ENCODE measurements at regions not wholly inside any gene's neighbourhood (a gene's known extent, or its start where the extent isn't known, plus 50 kb on each side); places are given as distances from the start of the nearest gene placed in this dataset.

DNA sequence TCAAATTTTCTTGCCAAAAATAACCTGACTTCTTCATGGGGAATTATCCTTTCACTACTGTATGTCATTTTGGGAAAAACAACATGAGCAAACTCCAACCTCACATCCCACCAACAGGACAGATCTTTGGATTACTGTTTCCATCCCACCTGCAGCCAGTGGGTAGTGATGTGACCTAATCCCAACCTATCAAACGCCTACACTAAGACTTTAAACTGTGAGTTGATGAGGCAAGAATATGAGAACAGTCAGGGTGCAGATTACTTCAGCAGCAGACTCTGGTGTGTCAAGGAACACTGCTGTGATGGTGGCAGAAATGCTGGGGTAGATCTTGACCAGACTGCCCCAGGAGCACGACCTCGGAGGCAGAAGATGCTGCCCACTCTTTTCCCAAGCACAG, 293.2 kb downstream of the DUSP6 start:
- TF ChIP-seq YY1 (IDR thresholded peaks at IDR 0.05; ENCODE audit: low read depth) (no peak), JUND (IDR thresholded peaks at IDR 0.05) (no peak), TEAD4 (IDR thresholded peaks at IDR 0.05; ENCODE audit: borderline replicate concordance, insufficient read depth) (no peak), GATA2 (CRISPR knock-in tag; IDR thresholded peaks at IDR 0.05) (no peak), EP300 (IDR thresholded peaks at IDR 0.05; ENCODE audit: borderline replicate concordance in 1 of 2, low read depth in 1 of 2, low read length in 1 of 2) (no peak), SMC3 (IDR thresholded peaks at IDR 0.05; ENCODE audit: low read depth, low read length) (no peak), RFX5 (IDR thresholded peaks at IDR 0.05; ENCODE audit: low read length) (no peak), TAF1 (IDR thresholded peaks at IDR 0.05; ENCODE audit: borderline replicate concordance, low read depth, low read length) (no peak), POLR2AphosphoS5 (IDR thresholded peaks at IDR 0.05; ENCODE audit: low read depth, low read length) (no peak), MXI1 (IDR thresholded peaks at IDR 0.05; ENCODE audit: low read depth, low read length) (no peak)
- TF ChIP-seq, protein P1, sequence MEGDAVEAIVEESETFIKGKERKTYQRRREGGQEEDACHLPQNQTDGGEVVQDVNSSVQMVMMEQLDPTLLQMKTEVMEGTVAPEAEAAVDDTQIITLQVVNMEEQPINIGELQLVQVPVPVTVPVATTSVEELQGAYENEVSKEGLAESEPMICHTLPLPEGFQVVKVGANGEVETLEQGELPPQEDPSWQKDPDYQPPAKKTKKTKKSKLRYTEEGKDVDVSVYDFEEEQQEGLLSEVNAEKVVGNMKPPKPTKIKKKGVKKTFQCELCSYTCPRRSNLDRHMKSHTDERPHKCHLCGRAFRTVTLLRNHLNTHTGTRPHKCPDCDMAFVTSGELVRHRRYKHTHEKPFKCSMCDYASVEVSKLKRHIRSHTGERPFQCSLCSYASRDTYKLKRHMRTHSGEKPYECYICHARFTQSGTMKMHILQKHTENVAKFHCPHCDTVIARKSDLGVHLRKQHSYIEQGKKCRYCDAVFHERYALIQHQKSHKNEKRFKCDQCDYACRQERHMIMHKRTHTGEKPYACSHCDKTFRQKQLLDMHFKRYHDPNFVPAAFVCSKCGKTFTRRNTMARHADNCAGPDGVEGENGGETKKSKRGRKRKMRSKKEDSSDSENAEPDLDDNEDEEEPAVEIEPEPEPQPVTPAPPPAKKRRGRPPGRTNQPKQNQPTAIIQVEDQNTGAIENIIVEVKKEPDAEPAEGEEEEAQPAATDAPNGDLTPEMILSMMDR (IDR thresholded peaks at IDR 0.05), result no peak
- TF ChIP-seq, protein P2, sequence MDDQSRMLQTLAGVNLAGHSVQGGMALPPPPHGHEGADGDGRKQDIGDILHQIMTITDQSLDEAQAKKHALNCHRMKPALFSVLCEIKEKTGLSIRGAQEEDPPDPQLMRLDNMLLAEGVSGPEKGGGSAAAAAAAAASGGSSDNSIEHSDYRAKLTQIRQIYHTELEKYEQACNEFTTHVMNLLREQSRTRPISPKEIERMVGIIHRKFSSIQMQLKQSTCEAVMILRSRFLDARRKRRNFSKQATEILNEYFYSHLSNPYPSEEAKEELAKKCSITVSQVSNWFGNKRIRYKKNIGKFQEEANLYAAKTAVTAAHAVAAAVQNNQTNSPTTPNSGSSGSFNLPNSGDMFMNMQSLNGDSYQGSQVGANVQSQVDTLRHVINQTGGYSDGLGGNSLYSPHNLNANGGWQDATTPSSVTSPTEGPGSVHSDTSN (IDR thresholded peaks at IDR 0.05), result no peak
- TF ChIP-seq, protein P3, sequence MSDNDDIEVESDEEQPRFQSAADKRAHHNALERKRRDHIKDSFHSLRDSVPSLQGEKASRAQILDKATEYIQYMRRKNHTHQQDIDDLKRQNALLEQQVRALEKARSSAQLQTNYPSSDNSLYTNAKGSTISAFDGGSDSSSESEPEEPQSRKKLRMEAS (IDR thresholded peaks at IDR 0.05; ENCODE audit: low read depth), result no peak
